ENCODE measurements at regions not wholly inside any gene's neighbourhood (a gene's known extent, or its start where the extent isn't known, plus 50 kb on each side); places are given as distances from the start of the nearest gene placed in this dataset.

DNA sequence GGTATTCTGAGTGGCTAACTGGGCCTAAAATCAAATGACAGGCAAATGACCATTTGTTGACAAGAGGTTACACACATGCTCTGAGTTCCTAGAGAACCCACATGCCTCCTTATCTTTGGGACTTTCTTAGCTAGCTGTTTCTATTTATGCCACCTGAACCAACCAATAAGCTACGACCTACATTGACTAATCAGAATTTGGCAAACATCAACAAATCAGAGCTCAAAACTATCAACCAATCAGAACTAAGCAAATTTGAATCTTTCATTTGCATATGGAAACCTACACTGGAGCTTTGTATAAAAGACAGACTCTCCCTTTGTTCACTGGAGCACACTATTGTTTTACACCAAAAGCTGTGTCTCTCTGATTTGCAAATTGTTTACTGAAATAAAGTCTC, 192.0 kb downstream of the CXXC4 start:
- TF ChIP-seq GATA2 (IDR thresholded peaks at IDR 0.05; ENCODE audit: low read depth, low read length) (no peak), GATA3 (IDR thresholded peaks at IDR 0.05; ENCODE audit: low read depth, low read length) (no peak)

Data from SH-SY5Y (cell line).